ENCODE measurements at regions not wholly inside any gene's neighbourhood (a gene's known extent, or its start where the extent isn't known, plus 50 kb on each side); places are given as distances from the start of the nearest gene placed in this dataset.

- 84 to 86% methylated on average over 6 of the region's 6 CpGs for WGBS, 2 donors
- Histone ChIP-seq H3K4me1 (no peaks in the 10 kb centered on the region), H3K4me3 (no peak overlapping the region), H3K9me3 (peaks cover 0 to 10% (median 0%) of the 10 kb centered on the region in 4 donors), H3K27me3 (no peaks in the 10 kb centered on the region), H3K36me3 (no peaks in the 10 kb centered on the region), H3K27ac (no peak overlapping the region)
- no peak for TF ChIP-seq POLR2A (IDR thresholded peaks at IDR 0.05)
- no peak for TF ChIP-seq EP300 (IDR thresholded peaks at IDR 0.05)
- no peak for TF ChIP-seq CTCF (IDR thresholded peaks at IDR 0.05)
- no peak for DNase-seq (ENCODE audit: low spot score in 2 of 2)
Measured at GRCh38 chr6:1024161-1024560, 287.7 kb upstream of the FOXQ1 start.

DNA sequence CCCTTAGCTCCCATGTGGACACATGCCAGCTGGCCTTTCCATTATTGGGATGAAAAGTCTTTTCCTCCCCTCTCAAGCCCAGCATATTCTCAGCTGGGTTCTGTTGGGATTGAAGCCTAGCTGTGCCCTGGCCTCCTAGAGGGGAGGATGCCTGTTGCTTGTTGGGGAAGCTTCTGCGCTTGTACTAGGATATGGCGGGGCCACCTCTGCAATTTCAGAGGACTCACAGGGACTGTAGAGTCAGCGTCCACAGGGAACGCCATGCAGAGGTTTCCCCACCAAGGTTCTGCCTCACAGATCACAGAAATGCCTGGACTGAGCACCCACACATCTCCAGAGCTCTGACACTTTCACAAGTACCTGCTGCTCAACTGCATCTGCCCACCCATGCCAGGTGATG lies 288.7 kb upstream of the FOXQ1 start:
- TF ChIP-seq EP300 (IDR thresholded peaks at IDR 0.05) = no peak
- Histone ChIP-seq H3K27me3 (no peaks in the 10 kb centered on the region), H3K36me3 (no peaks in the 10 kb centered on the region), H3K4me1 (no peaks in the 10 kb centered on the region), H3K27ac (no peak overlapping the region), H3K9me3 (peaks cover 0 to 10% (median 0%) of the 10 kb centered on the region in 4 donors), H3K4me3 (no peak overlapping the region)
- no peak for DNase-seq (ENCODE audit: low spot score in 2 of 2)
- 94 to 95% methylated on average over 4 of the region's 4 CpGs for WGBS, 2 donors

DNA sequence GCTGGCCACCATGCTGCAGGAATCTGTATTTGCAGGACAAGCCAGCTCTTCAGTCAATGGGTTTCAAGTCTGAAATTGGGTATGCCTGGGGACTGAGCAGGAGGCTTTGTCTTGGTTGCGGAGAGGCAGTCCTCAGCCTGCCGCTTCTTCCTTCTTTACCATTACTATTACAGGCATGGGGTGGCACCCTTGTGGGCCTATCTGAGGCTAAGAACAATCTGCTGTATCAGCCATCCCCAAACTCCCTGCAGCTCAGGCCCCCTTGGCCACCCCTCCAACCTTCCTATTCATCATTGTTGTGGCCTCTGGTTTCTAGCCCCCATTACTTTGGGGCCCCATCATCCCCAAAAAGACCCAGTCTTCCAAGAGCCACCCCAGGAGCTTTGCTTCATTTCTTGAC lies 289.2 kb upstream of the FOXQ1 start:
- Histone ChIP-seq H3K27me3 (no peaks in the 10 kb centered on the region), H3K4me3 (no peak overlapping the region), H3K36me3 (no peaks in the 10 kb centered on the region), H3K4me1 (no peaks in the 10 kb centered on the region), H3K9me3 (peaks cover 0 to 10% (median 0%) of the 10 kb centered on the region in 4 donors), H3K27ac (no peak overlapping the region)
- TF ChIP-seq POLR2A (IDR thresholded peaks at IDR 0.05) = no peak
- DNase-seq (ENCODE audit: low spot score in 2 of 2) = no peak
- WGBS, 2 donors = 100% methylated on average over 2 of the region's 2 CpGs

GRCh38 chr6:1020837-1021236 lies 291.1 kb upstream of the FOXQ1 start:
- WGBS, 2 donors = 84 to 87% methylated on average over 2 of the region's 2 CpGs
- Histone ChIP-seq H3K9me3 (peaks cover 0 to 10% (median 0%) of the 10 kb centered on the region in 4 donors), H3K27ac (no peak overlapping the region), H3K27me3 (no peaks in the 10 kb centered on the region), H3K4me1 (no peaks in the 10 kb centered on the region), H3K36me3 (no peaks in the 10 kb centered on the region), H3K4me3 (no peak overlapping the region)
- TF ChIP-seq CTCF (IDR thresholded peaks at IDR 0.05) (no peak), POLR2A (IDR thresholded peaks at IDR 0.05) (no peak), EP300 (IDR thresholded peaks at IDR 0.05) (no peak)
- DNase-seq (ENCODE audit: low spot score in 2 of 2) = no peak

DNA sequence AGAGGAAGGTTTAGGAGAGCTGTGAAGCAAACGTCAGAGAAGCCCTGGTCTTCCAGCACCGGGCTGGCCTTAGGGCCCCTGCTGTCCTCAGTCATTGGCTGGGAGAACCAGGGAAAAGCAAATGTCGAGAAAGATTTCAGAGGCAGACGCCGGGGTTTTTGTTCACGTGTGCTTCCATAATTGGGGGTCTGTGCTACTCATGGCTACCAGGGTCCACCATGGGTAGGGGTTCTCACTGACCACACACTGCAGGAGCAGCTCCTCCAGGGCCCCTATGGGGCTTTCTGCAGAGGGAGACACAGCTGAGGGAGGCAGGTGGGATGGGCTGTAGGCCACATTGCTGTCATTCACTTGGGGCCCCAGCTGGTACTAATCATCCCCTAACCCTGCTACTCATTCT lies 291.8 kb upstream of the FOXQ1 start:
- H3K4me1 ChIP-seq = no peaks in the 10 kb centered on the region
- peaks cover 0 to 10% (median 0%) of the 10 kb centered on the region in 4 donors for H3K9me3 ChIP-seq
- DNase-seq (ENCODE audit: low spot score in 2 of 2) = no peak
- WGBS, 2 donors = 87 to 90% methylated on average over 6 of the region's 6 CpGs
- no peak overlapping the region for H3K27ac ChIP-seq
- H3K36me3 ChIP-seq = no peaks in the 10 kb centered on the region
- no peak overlapping the region for H3K4me3 ChIP-seq
- no peak for TF ChIP-seq POLR2A (IDR thresholded peaks at IDR 0.05)
- no peak for TF ChIP-seq EP300 (IDR thresholded peaks at IDR 0.05)
- TF ChIP-seq CTCF (IDR thresholded peaks at IDR 0.05) = no peak
- no peaks in the 10 kb centered on the region for H3K27me3 ChIP-seq

DNA sequence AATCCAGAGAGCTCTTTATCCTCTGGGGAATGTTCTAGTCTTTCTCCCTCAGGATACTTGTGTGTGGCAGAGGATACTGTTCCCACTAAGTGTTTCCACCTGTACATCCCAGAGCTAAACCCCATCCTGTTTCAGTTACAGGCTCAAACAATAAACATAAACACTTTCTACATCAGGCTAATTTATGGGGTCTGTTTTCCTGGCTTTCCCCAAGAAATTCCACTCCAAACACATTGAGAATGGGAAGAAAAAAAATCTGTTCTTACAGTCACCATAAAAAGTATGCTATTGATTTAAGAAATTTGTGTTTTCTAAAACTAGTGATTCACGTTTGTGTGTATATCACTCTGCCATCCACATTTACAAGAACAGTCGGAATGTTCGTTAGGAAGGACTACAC lies 293.9 kb upstream of the FOXQ1 start:
- 59 to 65% methylated on average over 3 of the region's 3 CpGs for WGBS, 2 donors
- Histone ChIP-seq H3K9me3 (peaks cover 0 to 16% (median 0%) of the 10 kb centered on the region in 4 donors), H3K4me1 (no peaks in the 10 kb centered on the region), H3K4me3 (no peak overlapping the region), H3K27ac (no peak overlapping the region), H3K27me3 (no peaks in the 10 kb centered on the region), H3K36me3 (no peaks in the 10 kb centered on the region)
- TF ChIP-seq CTCF (IDR thresholded peaks at IDR 0.05) (no peak), EP300 (IDR thresholded peaks at IDR 0.05) (no peak), POLR2A (IDR thresholded peaks at IDR 0.05) (no peak)
- no peak for DNase-seq (ENCODE audit: low spot score in 2 of 2)

Measured in tibial nerve (tissue), 4 donors.